ENCODE measurements at regions not wholly inside any gene's neighbourhood (a gene's known extent, or its start where the extent isn't known, plus 50 kb on each side); places are given as distances from the start of the nearest gene placed in this dataset.

- DNase-seq, result no peak
- ATAC-seq, result no peak
Observed at GRCh38 chrX:151476604-151477303, 79.7 kb downstream of the VMA21 start.

GRCh38 chrX:151478058-151478457, 81.1 kb downstream of the VMA21 start:
- ATAC-seq, result no peak
- DNase-seq, result no peak

DNA sequence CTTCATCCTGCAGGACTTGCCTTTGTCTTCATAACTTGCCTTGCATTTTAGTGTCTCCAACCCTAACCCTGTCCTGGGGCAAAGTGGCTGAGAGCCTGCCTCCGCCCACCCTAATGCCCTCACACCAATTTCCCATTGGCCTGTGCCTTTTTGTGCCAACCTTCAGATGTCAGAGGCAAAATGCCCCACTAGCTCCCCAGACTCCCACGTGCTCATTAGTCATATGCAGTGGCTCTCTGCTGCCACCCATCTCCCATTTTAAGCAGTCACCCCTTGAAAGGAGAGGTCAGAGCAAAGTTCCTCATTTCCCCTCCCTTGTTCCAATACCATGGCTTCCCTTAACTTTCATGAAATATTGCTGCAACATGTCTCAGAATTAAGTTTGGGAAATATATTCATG, 74.8 kb upstream of the PASD1 start:
- no peak for ATAC-seq
- DNase-seq, result peak; percentile 13

DNA sequence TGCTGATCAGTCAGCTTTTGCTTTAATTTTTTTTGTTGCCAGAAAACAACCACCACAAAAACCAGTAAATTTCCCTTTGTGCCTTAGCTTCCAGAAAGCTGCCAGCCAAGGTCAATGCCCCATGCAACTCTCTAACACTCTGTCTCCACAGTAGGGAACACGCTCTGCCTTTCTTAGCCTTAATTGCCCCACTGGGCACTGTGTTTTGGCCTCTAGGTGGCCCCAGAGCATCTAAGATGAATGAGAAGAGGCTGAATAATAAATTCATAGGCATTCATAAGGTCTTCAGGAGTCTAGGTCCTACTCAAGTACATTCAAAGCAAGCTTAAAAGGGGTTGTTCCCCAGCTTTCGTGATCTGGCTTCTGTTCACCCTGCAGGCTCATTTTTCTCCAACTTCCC, 57.7 kb upstream of the PASD1 start:
- DNase-seq, result no peak

DNA sequence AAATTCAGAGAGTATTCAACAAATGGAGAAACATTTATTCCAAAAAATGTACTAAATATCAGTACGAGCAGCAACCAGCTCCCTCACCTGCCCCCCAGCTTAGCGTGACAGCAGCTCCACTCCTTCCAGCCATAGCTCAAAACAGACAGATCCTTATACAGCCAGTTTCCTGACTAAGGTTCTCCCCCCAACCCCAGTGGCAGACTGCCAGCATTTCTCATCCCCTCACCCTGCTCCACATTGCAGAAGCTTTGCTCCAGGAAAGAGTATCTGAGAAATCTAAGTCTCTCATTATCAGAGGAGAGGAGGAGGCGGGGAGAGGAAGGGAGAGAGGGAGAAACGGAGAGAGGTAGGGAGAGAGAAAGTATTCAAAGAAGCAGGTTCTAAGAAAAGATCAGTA, 53.3 kb upstream of the PASD1 start:
- DNase-seq, result no peak
- no peak for ATAC-seq

More for the DNA sequence above, 57.7 kb upstream of the PASD1 start:
- no peak for ATAC-seq

GRCh38 chrX:151513472-151513871, 50.0 kb upstream of the PASD1 start:
- DNase-seq (no peak), ATAC-seq (no peak)

Measured in stimulated activated naive CD8-positive, alpha-beta T cell treated with anti-CD3 and anti-CD28 coated beads, Interleukin-15, Interleukin-2, amounts not matched to agents 100 U/mL and 50 U/mL, for 24 hours (primary cell).